HCT116 (cell line): ENCODE measurements at regions not wholly inside any gene's neighbourhood (a gene's known extent, or its start where the extent isn't known, plus 50 kb on each side); places are given as distances from the start of the nearest gene placed in this dataset.

Experiments used
- ATAC-seq: fragments of 200-7000 bp; cut with Tn5 transposase; 2 replicates; pipeline ENCODE4 v1.9.1; 2020; ENCODE audit warnings: mild to moderate bottlenecking, moderate library complexity
- BruUV-seq: library from RNA; stranded (reverse); fragments of 400-500 nt; replicated peaks from 2 replicates; lab custom pipeline; 2021; lab: Mats Ljungman, UMichigan
- CTCF ChIA-PET: fragments of 300-600 bp; sonication (Branson Sonifier 250); formaldehyde crosslinking; loops from one replicate; lab custom pipeline; 2021; ENCODE audit warnings: antibody characterized with exemption; lab: Charles Lee
- POLR2A ChIA-PET: fragments of 300-600, 350-600 bp; sonication (Branson Sonifier 250); formaldehyde crosslinking; loops from one replicate; lab custom pipeline; 2021; ENCODE audit warnings: antibody characterized with exemption; lab: Charles Lee
- RAD21 ChIA-PET, 2 experiments: fragments of 300-600 bp; sonication (Branson Sonifier 250); formaldehyde crosslinking; loops; one replicate each; lab custom pipeline; 2023; ENCODE audit warnings: low total read pairs in 2 of 2; ENCODE audit not compliant: uncharacterized antibody in 2 of 2, unreplicated experiment in 2 of 2, low non-redundant PET in 1 of 2; lab: Charles Lee
- DNase-seq: peaks from one replicate; pipeline ENCODE4 v3.0.0-alpha.2; 2010; ENCODE audit warnings: low read depth, low spot score
- H2AFZ ChIP-seq: fragments of 200-600 bp; shearing (Covaris generic), sonication (generic); 2 replicates; pipeline ENCODE4 v1.6.1; 2017; ENCODE audit warnings: low read depth, mixed run types, mixed read lengths, antibody characterized with exemption, low read length; ENCODE audit not compliant: poor library complexity, severe bottlenecking
- H3K27ac ChIP-seq: 2 replicates; pipeline ENCODE4 v1.5.1; 2012; ENCODE audit warnings: low read depth, low read length
- H3K27me3 ChIP-seq: fragments of 200-600 bp; sonication (generic); 2 replicates; pipeline ENCODE4 v1.6.1; 2016; ENCODE audit warnings: mixed run types, low read length, mixed read lengths; ENCODE audit not compliant: insufficient read depth
- H3K36me3 ChIP-seq, 2 experiments: fragments of 200-500 bp in 1 of 2; fragments of 200-600 bp in 1 of 2; sonication (Bioruptor generic) in 1 of 2; sonication (generic) in 1 of 2; 2 replicates each; pipeline versions ENCODE4 v1.5.1 to v1.6.1; 2014 to 2016; ENCODE audit warnings: low read length in 2 of 2, inconsistent platforms in 1 of 2, mixed read lengths in 1 of 2, mixed run types in 1 of 2; ENCODE audit not compliant: insufficient read depth in 2 of 2, control insufficient read depth in 1 of 2
- H3K4me1 ChIP-seq, 2 experiments: fragments of 200-600 bp in 1 of 2; sonication (generic) in 1 of 2; 2 replicates each; pipeline versions ENCODE4 v1.5.1 to v1.6.1; 2012 to 2017; ENCODE audit warnings: low read length in 2 of 2, inconsistent platforms in 1 of 2, mild to moderate bottlenecking in 1 of 2, mixed read lengths in 1 of 2, mixed run types in 1 of 2, moderate library complexity in 1 of 2; ENCODE audit not compliant: insufficient read depth in 2 of 2, control insufficient read depth in 1 of 2
- H3K4me2 ChIP-seq: fragments of 200-600 bp; sonication (generic); 2 replicates; pipeline ENCODE4 v1.6.1; 2017; ENCODE audit warnings: mixed run types, low read length, mixed read lengths
- H3K4me3 ChIP-seq, 2 experiments: fragments of 200-600 bp in 1 of 2; sonication (generic) in 1 of 2; replicated peaks in 1 of 2; 2 replicates each; pipeline ENCODE4 v1.5.1; 2011 to 2016; ENCODE audit warnings: low read length in 2 of 2, control low read depth in 1 of 2, low read depth in 1 of 2, mild to moderate bottlenecking in 1 of 2, mixed read lengths in 1 of 2, mixed run types in 1 of 2
- H3K79me2 ChIP-seq: fragments of 200-600 bp; sonication (generic); 2 replicates; pipeline ENCODE4 v1.6.1; 2017; ENCODE audit warnings: mild to moderate bottlenecking, mixed run types, low read length, moderate library complexity, mixed read lengths; ENCODE audit not compliant: insufficient read depth
- H3K9ac ChIP-seq: fragments of 200-600 bp; sonication (generic); 2 replicates; pipeline ENCODE4 v1.6.1; 2016; ENCODE audit warnings: low read length, mixed read lengths
- H3K9me2 ChIP-seq: fragments of 200-600 bp; sonication (generic), shearing (Covaris generic); 2 replicates; pipeline ENCODE4 v1.6.1; 2017; ENCODE audit warnings: mixed run types, mild to moderate bottlenecking, moderate library complexity; ENCODE audit not compliant: insufficient read depth
- H3K9me3 ChIP-seq, 2 experiments: fragments of 200-500 bp in 1 of 2; fragments of 200-600 bp in 1 of 2; sonication (Bioruptor generic) in 1 of 2; sonication (generic) in 1 of 2; 2 replicates each; pipeline ENCODE4 v1.6.1; 2014 to 2017; ENCODE audit warnings: low read length in 2 of 2, mixed read lengths in 2 of 2, inconsistent platforms in 1 of 2, low read depth in 1 of 2, mild to moderate bottlenecking in 1 of 2, mixed run types in 1 of 2, moderate library complexity in 1 of 2; ENCODE audit not compliant: control insufficient read depth in 1 of 2, insufficient read depth in 1 of 2
- H4K20me1 ChIP-seq: fragments of 200-600 bp; sonication (generic), shearing (Covaris generic); 2 replicates; pipeline ENCODE4 v1.6.1; 2017; ENCODE audit warnings: mixed run types, mild to moderate bottlenecking, moderate library complexity; ENCODE audit not compliant: insufficient read depth
- CBX3 ChIP-seq: IDR thresholded peaks from 2 replicates; pipeline ENCODE4 v1.6.1; 2012; ENCODE audit warnings: low read depth
- CEBPB ChIP-seq: IDR thresholded peaks from 2 replicates; pipeline ENCODE4 v1.6.1; 2012; ENCODE audit warnings: low read depth
- EGR1 ChIP-seq: IDR thresholded peaks from 2 replicates; pipeline ENCODE4 v1.6.1; 2012; ENCODE audit warnings: low read depth
- EZH2 ChIP-seq: fragments of 200-600 bp; sonication (generic); IDR thresholded peaks from 2 replicates; pipeline ENCODE4 v1.6.1; 2017; ENCODE audit warnings: antibody characterized with exemption, mixed run types
- FOSL1 ChIP-seq: IDR thresholded peaks from 2 replicates; pipeline ENCODE4 v1.6.1; 2012; ENCODE audit warnings: low read depth
- JUND ChIP-seq: IDR thresholded peaks from 2 replicates; pipeline ENCODE4 v1.6.1; 2012
- MAX ChIP-seq: IDR thresholded peaks from 2 replicates; pipeline ENCODE4 v1.6.1; 2012
- POLR2A ChIP-seq: IDR thresholded peaks from 2 replicates; pipeline ENCODE4 v1.7.0; 2011; ENCODE audit warnings: borderline replicate concordance; ENCODE audit not compliant: insufficient read depth, insufficient read length; ENCODE audit errors: extremely low read depth
- REST ChIP-seq: IDR thresholded peaks from 2 replicates; pipeline ENCODE4 v1.6.1; 2012; ENCODE audit warnings: low read depth
- SP1 ChIP-seq: IDR thresholded peaks from 2 replicates; pipeline ENCODE4 v1.6.1; 2012; ENCODE audit warnings: low read depth
- SRF ChIP-seq: IDR thresholded peaks from 2 replicates; pipeline ENCODE4 v1.6.1; 2012; ENCODE audit warnings: low read depth
- YY1 ChIP-seq: IDR thresholded peaks from 2 replicates; pipeline ENCODE4 v1.6.1; 2011; ENCODE audit warnings: low read length, low read depth, moderate library complexity, mild to moderate bottlenecking; ENCODE audit not compliant: insufficient replicate concordance; ENCODE audit errors: extremely low read depth
- ZBTB33 ChIP-seq: IDR thresholded peaks from 2 replicates; pipeline ENCODE4 v1.6.1; 2011; ENCODE audit warnings: mild to moderate bottlenecking, low read length, moderate library complexity; ENCODE audit not compliant: insufficient replicate concordance; ENCODE audit errors: extremely low read depth
- ZFX ChIP-seq: fragments of 450-650 bp; IDR thresholded peaks from 2 replicates; pipeline ENCODE4 v1.6.1; 2017
- intact Hi-C: fragments of 100-400 bp; cut with micrococcal nuclease; formaldehyde crosslinking; loops from 2 replicates; pipeline ENCODE4 v1.10.0; 2022

- H3K27ac ChIP-seq, result no peak overlapping the region
- H2AFZ ChIP-seq, result no peak overlapping the region
- no peaks in the 10 kb centered on the region for H3K9me2 ChIP-seq
- POLR2A ChIA-PET, result no interaction called here
- ATAC-seq, result no peak
- no TSS peak for BruUV-seq
- H3K79me2 ChIP-seq, result no peaks in the 10 kb centered on the region
- DNase-seq, result no peak
- CTCF ChIA-PET, result no interaction called here
- intact Hi-C loops, result no loop called here
- no peak overlapping the region for H3K4me3 ChIP-seq
- no peak overlapping the region for H3K9ac ChIP-seq
- no peak overlapping the region for H3K4me2 ChIP-seq
- TF ChIP-seq YY1, result no peak
- no peak for TF ChIP-seq JUND
- TF ChIP-seq CBX3, result no peak
- TF ChIP-seq MAX, result no peak
- TF ChIP-seq POLR2A, result no peak
- no peak for TF ChIP-seq EZH2
- no peak for TF ChIP-seq SP1
- no peak for TF ChIP-seq ZFX
- no peak for TF ChIP-seq SRF
- TF ChIP-seq REST, result no peak
- no peak for TF ChIP-seq FOSL1
- TF ChIP-seq EGR1, result no peak
- TF ChIP-seq CEBPB, result no peak
- no peak for TF ChIP-seq ZBTB33
- RAD21 ChIA-PET, result no interaction called here
- H3K9me3 ChIP-seq, result no peaks in the 10 kb centered on the region
- no peaks in the 10 kb centered on the region for H3K36me3 ChIP-seq
- no peaks in the 10 kb centered on the region for H4K20me1 ChIP-seq
- no peaks in the 10 kb centered on the region for H3K4me1 ChIP-seq
- H3K27me3 ChIP-seq, result no peaks in the 10 kb centered on the region
Observed at GRCh38 chr1:192080684-192081083, 77.6 kb upstream of the RGS18 start.
